GM19324 (cell line): ENCODE measurements at regions not wholly inside any gene's neighbourhood (a gene's known extent, or its start where the extent isn't known, plus 50 kb on each side); places are given as distances from the start of the nearest gene placed in this dataset.
"Not testable (repeated sequence)": the region's sequence is repeated elsewhere in the genome, so short reads cannot be mapped to it uniquely, and the experiment has no call there.

Experiments
- ATAC-seq: cut with Tn5 transposase; IDR thresholded peaks from one replicate; pipeline ENCODE4 v1.9.1; 2021; ENCODE audit warnings: mild to moderate bottlenecking, moderate library complexity; ENCODE audit not compliant: unreplicated experiment, low FRiP score

DNA sequence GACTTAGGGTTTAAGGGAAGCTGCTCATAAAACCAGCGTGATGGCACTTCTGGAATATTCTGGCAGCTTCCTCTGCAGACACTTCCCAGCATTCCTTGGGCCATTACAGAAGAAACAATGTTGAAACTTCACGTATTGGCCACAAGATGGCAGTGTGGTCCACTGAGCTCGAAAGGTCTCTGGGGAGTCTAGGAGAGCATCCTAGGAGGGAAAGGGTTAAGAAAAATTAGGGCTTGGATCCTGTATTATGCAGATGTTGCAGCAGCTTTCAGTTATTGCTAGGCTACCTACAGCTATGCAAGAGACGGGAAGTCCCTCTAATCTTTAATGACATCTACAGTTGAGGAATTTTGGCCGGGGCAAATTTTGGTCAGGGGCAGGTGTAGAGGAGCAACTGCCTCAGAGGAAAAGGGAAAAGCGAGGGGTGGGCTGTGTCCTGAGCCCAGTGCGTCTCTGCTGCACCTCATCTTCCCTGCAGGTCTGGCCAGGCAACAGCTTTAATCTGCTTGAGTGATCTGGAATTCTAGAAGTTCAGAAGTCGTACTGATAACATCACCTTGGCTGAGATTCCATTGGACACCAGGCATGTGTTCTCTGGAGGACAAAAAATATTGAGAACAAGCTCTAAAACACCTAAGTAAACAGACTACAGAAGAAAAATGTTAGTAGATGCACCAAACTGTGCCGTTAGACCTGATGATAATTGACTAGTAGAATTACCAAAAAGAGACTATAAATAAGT, 220.8 kb upstream of the PRSS58 start:
- peak; percentile 44 for ATAC-seq

GRCh38 chr7:142477801-142478200, 219.9 kb upstream of the PRSS58 start:
- not testable (repeated sequence) for ATAC-seq

- no peak for ATAC-seq
These were observed 219.3 kb upstream of the PRSS58 start for GRCh38 chr7:142477079-142477651.

DNA sequence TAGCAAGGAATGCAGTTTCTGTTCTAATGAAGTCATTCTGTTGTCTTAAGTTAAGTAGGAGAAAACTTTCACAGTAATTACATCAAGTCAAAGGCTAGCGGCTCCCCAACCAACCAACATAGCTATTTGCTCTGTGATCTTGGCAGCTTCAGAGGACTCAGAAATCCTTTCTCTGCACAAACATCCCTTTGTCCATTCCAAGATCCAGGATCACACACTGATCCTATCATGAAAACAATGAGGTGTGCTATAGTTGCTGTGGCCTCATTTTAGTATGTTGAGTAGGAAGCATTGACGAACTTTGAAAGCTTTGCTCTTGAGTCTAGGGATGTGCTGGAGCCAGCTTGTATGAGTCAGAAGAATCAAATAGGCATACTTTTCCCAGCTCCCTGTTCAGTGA, 218.2 kb upstream of the PRSS58 start:
- no peak for ATAC-seq

DNA sequence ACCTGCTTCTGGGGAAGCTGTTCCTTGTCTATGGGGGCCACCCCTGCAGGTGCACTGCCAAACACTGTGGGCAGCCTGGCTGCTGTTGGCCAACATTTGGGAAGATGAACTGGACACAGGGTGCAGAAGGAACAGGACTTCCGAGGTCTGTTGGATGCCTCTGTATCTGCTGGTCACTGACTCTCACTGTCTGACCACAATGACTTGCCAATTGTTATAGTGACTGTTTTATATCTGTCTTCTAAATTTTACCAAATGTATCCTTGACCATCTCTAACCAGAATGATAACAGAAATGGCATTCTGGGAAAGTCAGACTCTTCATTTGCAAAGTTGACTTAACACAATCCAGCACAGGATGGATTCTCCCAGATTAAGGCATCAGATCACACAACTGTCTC, 214.0 kb upstream of the PRSS58 start:
- ATAC-seq: no peak

- no peak for ATAC-seq
These were observed 212.6 kb upstream of the PRSS58 start for GRCh38 chr7:142470544-142470830.

DNA sequence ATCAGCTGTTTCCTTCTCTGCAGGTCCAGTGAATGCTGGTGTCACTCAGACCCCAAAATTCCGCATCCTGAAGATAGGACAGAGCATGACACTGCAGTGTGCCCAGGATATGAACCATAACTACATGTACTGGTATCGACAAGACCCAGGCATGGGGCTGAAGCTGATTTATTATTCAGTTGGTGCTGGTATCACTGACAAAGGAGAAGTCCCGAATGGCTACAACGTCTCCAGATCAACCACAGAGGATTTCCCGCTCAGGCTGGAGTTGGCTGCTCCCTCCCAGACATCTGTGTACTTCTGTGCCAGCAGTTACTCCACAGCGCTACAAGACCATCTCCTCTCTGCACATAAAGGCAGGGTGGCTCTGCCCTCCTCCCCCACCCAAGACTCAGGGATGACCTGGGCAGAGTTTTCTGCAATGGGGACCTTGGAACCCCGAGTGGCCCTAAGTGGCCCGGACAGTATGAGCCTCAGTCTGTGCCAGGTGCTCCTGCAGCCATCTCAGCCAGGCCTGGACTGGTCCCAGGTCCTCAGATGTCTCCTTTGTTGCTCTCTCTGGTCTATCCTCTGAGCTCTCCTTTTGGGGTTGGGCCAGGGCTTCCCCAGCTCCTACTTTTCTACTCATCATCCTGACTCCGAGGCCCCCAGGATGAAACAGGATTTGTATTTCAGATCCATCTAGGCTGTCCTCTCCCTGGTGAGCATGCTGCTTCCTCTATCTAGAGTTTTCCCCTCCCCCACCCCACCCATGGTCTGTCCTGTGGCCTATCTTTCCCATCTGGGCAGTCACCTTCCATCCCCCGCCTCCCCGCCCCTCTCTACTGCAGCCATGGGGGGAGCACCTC, 212.1 kb upstream of the PRSS58 start:
- no peak for ATAC-seq

DNA sequence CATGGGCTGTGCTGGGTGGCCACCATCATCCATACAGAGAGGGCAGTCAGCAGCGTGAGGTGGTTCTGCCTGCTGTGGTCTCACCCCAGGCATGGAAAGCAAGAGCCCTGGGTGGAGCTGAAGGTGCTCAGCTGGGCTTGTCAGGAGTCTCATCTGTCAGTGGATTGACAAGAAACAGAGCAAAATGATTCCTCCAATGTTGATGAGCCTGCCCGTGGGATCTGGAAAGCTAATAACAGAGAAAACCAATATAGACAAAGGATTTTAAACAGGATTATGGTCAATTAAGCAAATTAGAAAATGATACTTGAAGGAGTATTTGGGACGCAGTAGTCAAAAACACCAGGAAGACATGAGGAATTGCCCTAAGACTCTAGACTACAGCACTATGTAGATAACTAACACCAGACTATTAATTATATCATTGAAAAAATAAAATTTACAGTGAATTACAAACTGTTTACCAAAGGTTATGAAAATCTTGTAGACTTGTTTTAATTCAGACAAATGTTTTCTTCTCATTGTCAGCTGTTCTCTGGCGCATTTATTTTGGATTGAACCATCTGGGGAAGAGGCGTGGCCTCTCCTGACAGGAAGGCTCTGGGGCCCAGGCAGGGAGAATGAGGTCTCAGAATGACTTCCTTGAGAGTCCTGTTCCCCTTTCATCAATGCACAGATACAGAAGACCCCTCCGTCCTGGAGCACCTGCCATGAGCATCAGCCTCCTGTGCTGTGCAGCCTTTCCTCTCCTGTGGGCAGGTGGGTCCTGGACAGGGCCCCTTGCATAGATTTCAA, 211.2 kb upstream of the PRSS58 start:
- ATAC-seq: no peak

DNA sequence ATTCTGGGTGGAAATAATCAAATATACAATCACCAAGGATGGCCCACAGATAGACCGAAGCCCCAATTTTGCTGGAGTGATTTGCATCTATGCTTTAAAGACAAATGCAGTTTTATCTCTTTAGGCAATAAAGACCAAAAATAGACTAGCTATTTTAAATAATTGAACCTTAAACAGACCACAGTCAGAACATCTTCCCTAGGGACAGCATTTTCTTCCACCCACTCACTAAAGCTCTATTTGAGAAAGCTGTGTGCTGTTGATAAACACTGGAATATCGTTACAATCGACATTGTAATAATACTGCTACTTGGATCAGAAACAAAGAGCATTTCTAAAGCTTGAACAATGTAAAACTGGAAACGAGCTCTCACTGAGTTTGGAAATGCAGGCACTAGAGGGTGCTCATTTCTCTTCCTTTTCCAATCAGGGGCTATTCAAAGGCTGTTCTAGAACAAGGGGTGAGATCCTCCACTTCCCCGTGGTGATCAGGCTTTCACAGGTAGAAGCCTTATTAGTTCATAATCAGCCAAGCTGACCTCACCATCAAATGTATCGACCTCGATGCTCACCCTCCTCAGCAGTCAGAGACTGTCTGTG, 209.3 kb upstream of the PRSS58 start:
- not testable (repeated sequence) for ATAC-seq

GRCh38 chr7:142463401-142463850, 205.6 kb upstream of the PRSS58 start:
- no peak for ATAC-seq

- no peak for ATAC-seq
These were observed 203.6 kb upstream of the PRSS58 start for GRCh38 chr7:142461437-142461836.

DNA sequence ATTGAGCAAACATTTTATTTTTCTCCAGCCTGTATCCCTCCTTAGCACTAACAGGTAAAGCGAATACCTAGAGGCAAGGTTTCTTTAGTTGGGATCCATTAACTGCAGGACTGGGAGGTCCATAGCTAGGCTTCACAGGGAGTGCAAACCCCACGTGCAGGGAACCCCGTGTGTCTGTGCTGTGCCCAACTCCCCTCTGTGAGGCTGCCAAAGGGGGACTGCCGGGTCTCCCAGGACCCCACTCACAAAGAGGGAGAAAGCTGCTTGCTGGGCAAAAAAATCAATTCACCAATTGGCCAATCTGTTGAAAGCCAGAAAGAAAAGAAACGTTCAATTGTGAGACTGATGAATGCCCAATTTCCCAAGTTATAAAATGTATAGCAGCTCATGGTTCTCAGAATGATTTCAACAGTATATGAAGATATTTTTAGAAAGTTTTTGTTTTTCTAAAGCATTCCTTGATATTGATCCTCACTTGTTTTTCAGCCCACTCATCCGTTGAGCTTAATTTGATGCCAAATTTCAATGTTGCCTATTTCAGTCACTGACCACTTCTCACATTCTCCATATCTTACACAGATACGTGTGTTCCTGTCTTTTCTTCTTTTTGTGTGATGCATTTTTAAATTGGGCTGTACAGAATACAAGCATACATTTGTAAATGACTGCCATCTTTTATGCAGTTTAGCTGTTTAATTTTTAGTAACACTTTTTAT, 202.7 kb upstream of the PRSS58 start:
- ATAC-seq: no peak

DNA sequence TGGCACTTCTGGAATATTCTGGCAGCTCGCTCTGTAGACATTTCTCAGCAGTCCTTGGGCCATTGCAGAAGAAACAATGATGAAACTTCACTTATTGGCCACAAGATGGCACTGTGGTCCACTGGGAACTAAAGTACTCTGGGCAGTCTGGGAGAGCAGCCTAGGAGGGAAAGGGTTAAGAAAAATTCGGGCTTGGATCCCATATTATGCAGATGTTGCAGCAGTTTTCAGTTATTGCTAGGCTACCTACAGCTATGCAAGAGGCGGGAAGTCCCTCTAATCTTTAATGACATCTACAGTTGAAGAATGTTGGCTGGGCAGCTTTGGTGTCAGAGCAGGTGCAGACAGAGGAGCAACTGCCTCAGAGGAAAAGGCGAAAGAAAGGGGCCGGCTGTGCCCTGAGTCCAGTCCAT, 201.7 kb upstream of the PRSS58 start:
- peak; percentile 65 for ATAC-seq

DNA sequence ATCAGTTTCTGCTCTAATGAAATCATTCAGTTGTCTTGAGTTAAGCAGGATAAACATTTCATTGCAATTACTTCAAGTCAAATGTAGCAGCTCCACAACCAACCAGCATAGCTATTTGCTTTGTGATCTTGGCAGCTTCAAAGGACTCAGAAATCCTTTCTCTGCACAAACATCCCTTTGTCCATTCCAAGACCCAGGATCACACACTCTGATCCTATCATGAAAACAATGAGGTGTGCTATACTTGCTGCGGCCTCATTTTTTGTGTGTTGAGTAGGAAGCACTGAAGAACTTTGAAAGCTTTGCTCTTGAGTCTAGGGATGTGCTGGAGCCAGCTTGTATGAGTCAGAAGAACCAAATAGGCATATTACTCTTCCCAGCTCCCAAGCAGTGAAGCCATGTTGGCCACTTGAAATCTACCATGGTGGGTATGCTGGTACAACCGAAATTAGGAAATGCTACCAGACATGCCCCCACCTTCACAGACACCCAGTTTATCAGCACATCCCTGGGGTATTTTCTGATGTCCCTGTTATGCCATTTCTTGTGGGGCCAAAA, 199.4 kb upstream of the PRSS58 start:
- ATAC-seq: no peak

DNA sequence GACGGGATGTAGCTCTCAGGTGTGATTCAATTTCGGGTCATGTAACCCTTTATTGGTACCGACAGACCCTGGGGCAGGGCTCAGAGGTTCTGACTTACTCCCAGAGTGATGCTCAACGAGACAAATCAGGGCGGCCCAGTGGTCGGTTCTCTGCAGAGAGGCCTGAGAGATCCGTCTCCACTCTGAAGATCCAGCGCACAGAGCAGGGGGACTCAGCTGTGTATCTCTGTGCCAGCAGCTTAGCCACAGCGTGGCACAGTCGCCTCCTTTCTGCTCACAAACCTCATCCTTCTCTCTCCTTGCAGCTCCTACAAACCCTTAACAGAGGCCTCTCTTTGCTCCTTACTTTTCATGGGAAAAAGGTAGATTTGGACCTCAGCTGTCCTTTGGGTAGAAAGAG, 197.5 kb upstream of the PRSS58 start:
- no peak for ATAC-seq

DNA sequence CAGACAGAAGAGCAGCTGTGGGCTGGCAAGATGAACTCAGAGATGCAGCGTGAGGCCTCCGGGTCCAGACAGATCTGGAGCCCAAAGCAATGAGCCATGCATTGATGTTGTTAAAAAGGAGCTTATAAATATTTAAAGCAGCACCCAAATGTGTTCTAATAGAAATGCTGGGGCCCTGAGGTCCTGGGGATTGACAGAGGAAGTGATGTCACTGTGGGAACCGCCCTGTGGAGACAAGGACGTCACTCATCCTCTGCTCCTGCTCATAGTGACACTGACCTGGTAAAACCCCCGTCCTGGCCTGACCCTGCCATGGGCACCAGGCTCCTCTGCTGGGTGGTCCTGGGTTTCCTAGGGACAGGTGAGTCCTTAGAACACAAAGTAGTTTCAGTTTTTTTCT, 197.0 kb upstream of the PRSS58 start:
- ATAC-seq: no peak

DNA sequence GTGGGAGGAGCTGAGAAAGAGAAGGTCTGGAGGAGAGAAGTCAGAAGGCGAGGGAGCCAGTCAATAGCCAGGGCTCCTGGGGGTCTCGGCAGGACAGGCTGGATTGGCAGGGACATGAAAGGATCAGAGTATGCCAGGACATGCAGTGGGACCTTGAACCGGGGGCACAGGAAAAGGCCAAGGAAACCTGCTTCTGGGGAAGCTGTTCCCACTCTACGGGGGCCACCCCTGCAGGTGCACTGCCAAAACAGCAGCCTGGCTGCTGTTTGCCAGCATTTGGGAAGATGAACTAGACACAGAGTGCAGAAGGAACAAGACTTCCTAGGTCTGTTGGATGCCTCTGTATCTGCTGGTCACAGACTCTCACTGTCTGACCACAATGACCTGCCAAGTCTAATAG, 194.9 kb upstream of the PRSS58 start:
- ATAC-seq: no peak

DNA sequence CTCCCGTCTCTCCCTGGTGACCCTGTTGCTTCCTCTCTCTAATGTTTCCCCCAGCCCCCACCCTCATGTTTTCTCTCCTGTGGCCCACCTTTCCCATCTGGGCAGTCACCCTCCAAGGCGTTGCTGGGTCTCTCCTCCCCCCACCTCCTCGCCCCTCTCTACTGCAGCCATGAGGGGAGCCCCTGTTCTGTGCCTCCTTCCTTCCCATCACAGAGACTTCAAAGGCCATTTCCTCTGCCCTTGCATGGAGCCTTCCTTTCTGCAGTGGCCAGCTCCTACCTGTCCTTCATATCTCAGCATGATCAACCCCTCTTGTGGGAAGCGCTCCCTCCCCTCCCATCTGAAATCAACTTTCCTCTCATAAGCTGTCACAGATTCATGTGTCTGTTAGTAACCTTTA, 194.0 kb upstream of the PRSS58 start:
- no peak for ATAC-seq

DNA sequence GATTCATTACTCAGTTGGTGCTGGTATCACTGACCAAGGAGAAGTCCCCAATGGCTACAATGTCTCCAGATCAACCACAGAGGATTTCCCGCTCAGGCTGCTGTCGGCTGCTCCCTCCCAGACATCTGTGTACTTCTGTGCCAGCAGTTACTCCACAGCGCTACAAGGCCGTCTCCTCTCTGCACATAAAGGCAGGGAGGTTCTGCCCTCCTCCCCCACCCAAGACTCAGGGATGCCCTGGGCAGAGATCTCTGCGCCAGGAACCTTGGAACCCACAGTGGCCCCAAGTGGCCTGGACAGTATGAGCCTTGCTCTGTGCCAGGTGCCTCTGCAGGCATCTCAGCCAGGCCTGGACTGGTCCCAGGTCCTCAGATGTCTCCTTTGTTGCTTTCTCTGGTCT, 193.4 kb upstream of the PRSS58 start:
- no peak for ATAC-seq

DNA sequence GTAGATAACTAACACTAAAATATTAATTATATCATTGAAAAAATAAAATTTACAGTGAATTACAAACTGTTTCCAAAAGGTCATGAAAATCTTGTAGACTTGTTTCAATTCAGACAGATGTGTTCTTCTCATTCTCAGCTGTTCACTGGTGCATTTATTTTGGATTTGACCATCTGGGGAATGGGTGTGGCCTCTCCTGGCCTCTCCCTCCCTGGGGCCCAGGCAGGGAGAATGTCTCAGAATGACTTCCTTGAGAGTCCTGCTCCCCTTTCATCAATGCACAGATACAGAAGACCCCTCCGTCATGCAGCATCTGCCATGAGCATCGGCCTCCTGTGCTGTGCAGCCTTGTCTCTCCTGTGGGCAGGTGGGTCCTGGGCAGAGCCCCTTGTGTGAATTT, 192.8 kb upstream of the PRSS58 start:
- no peak for ATAC-seq
